D341Med (cell line): ENCODE measurements at regions not wholly inside any gene's neighbourhood (a gene's known extent, or its start where the extent isn't known, plus 50 kb on each side); places are given as distances from the start of the nearest gene placed in this dataset.
"Not testable (repeated sequence)": the region's sequence is repeated elsewhere in the genome, so short reads cannot be mapped to it uniquely, and the experiment has no call there.

Experiments
- DNase-seq: peaks from one replicate; pipeline ENCODE4 v3.0.0; 2012; ENCODE audit warnings: low spot score

GRCh38 chr3:144463911-144464310, 492.3 kb downstream of the DIPK2A start:
- no peak for DNase-seq

GRCh38 chr3:144466114-144466513, 494.5 kb downstream of the DIPK2A start:
- DNase-seq = no peak

GRCh38 chr3:144466540-144466939, 494.9 kb downstream of the DIPK2A start:
- DNase-seq = no peak

GRCh38 chr3:144470666-144471065, 499.0 kb downstream of the DIPK2A start:
- DNase-seq = no peak

- DNase-seq = no peak
Measured at GRCh38 chr3:144477593-144477992, 506.0 kb downstream of the DIPK2A start.

GRCh38 chr3:144480416-144480919, 508.8 kb downstream of the DIPK2A start:
- no peak for DNase-seq

GRCh38 chr3:144482876-144483275, 511.3 kb downstream of the DIPK2A start:
- DNase-seq = no peak

GRCh38 chr3:144487011-144487410, 515.4 kb downstream of the DIPK2A start:
- DNase-seq = no peak

- no peak for DNase-seq
Measured at GRCh38 chr3:144488927-144489326, 517.3 kb downstream of the DIPK2A start.

- DNase-seq = no peak
Measured at GRCh38 chr3:144491333-144491732, 519.7 kb downstream of the DIPK2A start.

GRCh38 chr3:144494651-144495050, 523.0 kb downstream of the DIPK2A start:
- DNase-seq = not testable (repeated sequence)

- no peak for DNase-seq
Measured at GRCh38 chr3:144496141-144496835, 524.7 kb downstream of the DIPK2A start.

GRCh38 chr3:144497452-144497851, 525.8 kb downstream of the DIPK2A start:
- DNase-seq = no peak

GRCh38 chr3:144499001-144499930, 527.6 kb downstream of the DIPK2A start:
- DNase-seq = no peak

- no peak for DNase-seq
Measured at GRCh38 chr3:144501467-144501866, 529.8 kb downstream of the DIPK2A start.

- no peak for DNase-seq
Measured at GRCh38 chr3:144502402-144502801, 530.8 kb downstream of the DIPK2A start.

GRCh38 chr3:144506375-144506774, 534.8 kb downstream of the DIPK2A start:
- DNase-seq = not testable (repeated sequence)

GRCh38 chr3:144511346-144511745, 539.7 kb downstream of the DIPK2A start:
- no peak for DNase-seq

GRCh38 chr3:144516026-144516425, 544.4 kb downstream of the DIPK2A start:
- DNase-seq = no peak

GRCh38 chr3:144516589-144516988, 545.0 kb downstream of the DIPK2A start:
- DNase-seq = no peak

- DNase-seq = no peak
Measured at GRCh38 chr3:144521131-144521530, 549.5 kb downstream of the DIPK2A start.

- DNase-seq = no peak
Measured at GRCh38 chr3:144522456-144522855, 550.8 kb downstream of the DIPK2A start.

- DNase-seq = no peak
Measured at GRCh38 chr3:144523396-144523795, 551.8 kb downstream of the DIPK2A start.
